ENCODE measurements at regions not wholly inside any gene's neighbourhood (a gene's known extent, or its start where the extent isn't known, plus 50 kb on each side); places are given as distances from the start of the nearest gene placed in this dataset.
A peak's percentile ranks its signal among the peaks of the same experiment; 100 is the strongest.

DNA sequence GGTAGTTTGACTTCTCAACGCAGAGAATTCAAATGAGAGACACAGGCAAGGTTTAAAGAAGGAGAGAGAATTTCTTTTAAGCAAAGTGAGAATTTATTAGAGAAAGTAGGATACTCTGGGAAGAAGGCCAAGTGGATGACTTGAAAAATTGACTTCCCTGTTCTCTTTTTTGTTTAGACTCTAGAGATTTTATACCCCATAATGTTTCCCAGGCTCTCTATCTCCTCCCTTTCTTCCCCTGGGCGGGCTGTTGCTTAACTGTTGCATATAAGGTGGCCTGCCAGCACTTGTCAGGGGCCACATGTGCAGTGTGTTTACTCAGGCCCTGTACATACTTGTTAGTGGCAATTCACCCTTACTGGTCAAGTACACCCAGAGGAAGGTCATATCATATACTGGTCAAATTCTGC is 403.7 kb downstream of the SLC6A15 start:
- H3K4me1 ChIP-seq (replicated peaks in 1 of 2) = peaks cover 0 to 8% of the 10 kb centered on the region in 2 donors
- TF ChIP-seq, protein P1, sequence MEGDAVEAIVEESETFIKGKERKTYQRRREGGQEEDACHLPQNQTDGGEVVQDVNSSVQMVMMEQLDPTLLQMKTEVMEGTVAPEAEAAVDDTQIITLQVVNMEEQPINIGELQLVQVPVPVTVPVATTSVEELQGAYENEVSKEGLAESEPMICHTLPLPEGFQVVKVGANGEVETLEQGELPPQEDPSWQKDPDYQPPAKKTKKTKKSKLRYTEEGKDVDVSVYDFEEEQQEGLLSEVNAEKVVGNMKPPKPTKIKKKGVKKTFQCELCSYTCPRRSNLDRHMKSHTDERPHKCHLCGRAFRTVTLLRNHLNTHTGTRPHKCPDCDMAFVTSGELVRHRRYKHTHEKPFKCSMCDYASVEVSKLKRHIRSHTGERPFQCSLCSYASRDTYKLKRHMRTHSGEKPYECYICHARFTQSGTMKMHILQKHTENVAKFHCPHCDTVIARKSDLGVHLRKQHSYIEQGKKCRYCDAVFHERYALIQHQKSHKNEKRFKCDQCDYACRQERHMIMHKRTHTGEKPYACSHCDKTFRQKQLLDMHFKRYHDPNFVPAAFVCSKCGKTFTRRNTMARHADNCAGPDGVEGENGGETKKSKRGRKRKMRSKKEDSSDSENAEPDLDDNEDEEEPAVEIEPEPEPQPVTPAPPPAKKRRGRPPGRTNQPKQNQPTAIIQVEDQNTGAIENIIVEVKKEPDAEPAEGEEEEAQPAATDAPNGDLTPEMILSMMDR (IDR thresholded peaks at IDR 0.05) = no peak
- TF ChIP-seq POLR2A (IDR thresholded peaks at IDR 0.05) = no peak
- no peaks in the 10 kb centered on the region for H3K27me3 ChIP-seq
- no peaks in the 10 kb centered on the region for H3K9me3 ChIP-seq (replicated peaks in 1 of 3)
- DNase-seq = no peak
- H3K36me3 ChIP-seq (replicated peaks in 1 of 2) = no peaks in the 10 kb centered on the region
- H3K27ac ChIP-seq = no peak overlapping the region
- no peak overlapping the region for H3K4me3 ChIP-seq
- intact Hi-C loops (cut with DNase I) = loop anchor here in 1 of 2 donors (10.0 kb wide), 2 partner anchors 1504 to 1824 kb away; partner anchors contain the start of gene TMTC2
- 57 to 78% (median 63%) methylated on average over 2 of the region's 2 CpGs for WGBS, 4 donors

DNA sequence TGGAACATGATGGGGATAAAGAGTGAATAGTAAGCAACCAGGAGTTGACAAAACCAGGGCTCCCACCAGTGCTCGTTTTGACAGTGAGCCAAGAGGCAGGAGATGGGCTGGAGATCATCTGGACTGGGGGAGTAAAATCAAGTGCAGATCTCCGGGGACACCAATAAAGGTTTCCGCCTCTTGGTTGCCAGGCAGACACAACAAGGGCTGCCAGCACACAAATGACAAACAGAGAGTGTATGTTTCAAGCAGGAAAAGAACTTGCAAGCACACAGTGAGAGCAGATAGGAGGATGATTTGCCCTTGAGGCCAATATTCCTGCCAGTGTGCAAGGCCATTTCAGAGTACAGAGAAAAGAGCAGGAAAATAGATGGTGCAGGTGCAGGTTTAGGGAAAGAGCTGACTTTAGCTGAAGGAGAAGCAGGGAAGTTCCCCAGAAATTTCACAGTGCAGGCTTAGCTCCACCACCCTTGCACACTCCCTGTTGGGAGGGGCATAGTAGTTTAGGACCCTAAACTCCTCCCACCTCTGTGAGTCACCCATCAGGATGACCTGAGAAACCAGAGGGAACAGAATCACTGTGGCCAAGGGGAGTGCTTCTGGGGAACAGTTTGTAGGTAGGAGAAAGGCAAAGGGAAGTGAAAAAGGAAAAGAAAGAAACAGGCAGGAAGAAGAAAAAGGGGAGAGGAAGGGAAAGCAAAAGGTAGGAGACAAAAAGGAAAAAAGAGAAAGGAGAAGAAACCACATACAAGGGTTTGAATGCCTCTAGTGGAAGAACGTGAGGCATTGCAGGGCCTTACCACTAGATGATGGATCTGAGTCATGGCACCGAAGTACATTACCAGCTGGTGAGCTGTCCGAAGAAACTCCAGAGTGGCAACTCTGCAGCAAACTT is 404.4 kb downstream of the SLC6A15 start:
- peak in 5 of 7 donors; percentile 34 to 42 (median 36) for DNase-seq
- TF ChIP-seq, protein P1 (IDR thresholded peaks at IDR 0.05) = peak in 5 of 6 experiments; percentile 21 to 43 (median 35)
- no peak for TF ChIP-seq POLR2A (IDR thresholded peaks at IDR 0.05)
- no peaks in the 10 kb centered on the region for H3K36me3 ChIP-seq (replicated peaks in 1 of 2)
- no peaks in the 10 kb centered on the region for H3K27me3 ChIP-seq
- intact Hi-C loops (cut with DNase I) = loop anchor here in 1 of 2 donors (10.0 kb wide), 2 partner anchors 1503 to 1823 kb away; partner anchors contain the start of gene TMTC2
- no peaks in the 10 kb centered on the region for H3K9me3 ChIP-seq (replicated peaks in 1 of 3)
- no peak overlapping the region for H3K4me3 ChIP-seq
- 23 to 32% (median 28%) methylated on average over 6 of the region's 6 CpGs for WGBS, 4 donors
- H3K4me1 ChIP-seq (replicated peaks in 1 of 2) = peaks cover 0 to 8% of the 10 kb centered on the region in 2 donors
- no peak overlapping the region for H3K27ac ChIP-seq

- Histone ChIP-seq H3K4me3 (no peak overlapping the region), H3K27ac (no peak overlapping the region), H3K27me3 (no peaks in the 10 kb centered on the region), H3K9me3 (replicated peaks in 1 of 3) (no peaks in the 10 kb centered on the region), H3K4me1 (replicated peaks in 1 of 2) (peaks cover 0 to 8% of the 10 kb centered on the region in 2 donors), H3K36me3 (replicated peaks in 1 of 2) (no peaks in the 10 kb centered on the region)
- no peak for DNase-seq
- WGBS, 4 donors = 55 to 77% (median 66%) methylated on average over 5 of the region's 5 CpGs
- intact Hi-C loops (cut with DNase I) = loop anchor here in 1 of 2 donors (10.0 kb wide), 2 partner anchors 1501 to 1821 kb away; partner anchors contain the start of gene TMTC2
- TF ChIP-seq, protein P1 (IDR thresholded peaks at IDR 0.05) = no peak
- no peak for TF ChIP-seq POLR2A (IDR thresholded peaks at IDR 0.05)
These were observed 406.3 kb downstream of the SLC6A15 start for GRCh38 chr12:84506282-84506681.

All from adrenal gland (tissue), 9 donors.